ENCODE measurements at regions not wholly inside any gene's neighbourhood (a gene's known extent, or its start where the extent isn't known, plus 50 kb on each side); places are given as distances from the start of the nearest gene placed in this dataset.

GRCh38 chr18:9013926-9014373 is 88.5 kb upstream of the NDUFV2 start:
- H3K9ac ChIP-seq (ENCODE audit: low read length): no peak overlapping the region
- no CpG with 5 or more reads among the region's 2 CpGs for WGBS

GRCh38 chr18:9015689-9016088 is 86.8 kb upstream of the NDUFV2 start:
- peaks cover 11% of the 10 kb centered on the region for H3K4me1 ChIP-seq (ENCODE audit: control insufficient read depth, insufficient read depth, low read depth, low read length)
- H3K36me3 ChIP-seq (ENCODE audit: control insufficient read depth in 1 of 2, insufficient read depth in 2 of 2, low read depth in 1 of 2, low read length in 2 of 2): no peaks in the 10 kb centered on the region
- no peaks in the 10 kb centered on the region for H3K27me3 ChIP-seq (ENCODE audit: control insufficient read depth in 1 of 2, insufficient read depth in 1 of 2, low read length in 2 of 2)
- H4K91ac ChIP-seq (ENCODE audit: low read length): no peak overlapping the region
- H3K79me1 ChIP-seq (replicated peaks; ENCODE audit: low read length, poor library complexity, severe bottlenecking): no peaks in the 10 kb centered on the region
- H2BK15ac ChIP-seq (ENCODE audit: low read depth, poor library complexity, severe bottlenecking): no peak overlapping the region
- H3K9ac ChIP-seq (ENCODE audit: low read length): peak overlapping the region; percentile 88
- DNase-seq: no peak
- H2AFZ ChIP-seq (ENCODE audit: low read depth, low read length): no peak overlapping the region
- no peak overlapping the region for H3K4me2 ChIP-seq (ENCODE audit: low read length, poor library complexity, severe bottlenecking)
- peak overlapping the region in 1 of 2 experiments; percentile 18 for H3K18ac ChIP-seq (ENCODE audit: low read depth in 1 of 2, low read length in 2 of 2)
- H3K27ac ChIP-seq (ENCODE audit: low read length, poor library complexity, severe bottlenecking): no peak overlapping the region
- WGBS: 100% methylated on average over 2 of the region's 3 CpGs
- no peak overlapping the region for H3K23ac ChIP-seq (ENCODE audit: low read length in 2 of 2)
- H4K8ac ChIP-seq (ENCODE audit: low read length): peak overlapping the region; percentile 38
- no peak overlapping the region for H3K14ac ChIP-seq (ENCODE audit: low read length in 2 of 2)
- peak overlapping the region; percentile 64 for H2AK5ac ChIP-seq (ENCODE audit: low read length, severe bottlenecking)
- peak overlapping the region in 1 of 2 experiments; percentile 0 for H3K4me3 ChIP-seq (ENCODE audit: insufficient read depth in 1 of 2, low read depth in 1 of 2, low read length in 2 of 2)
- no peak overlapping the region for H2BK5ac ChIP-seq (ENCODE audit: low read depth, low read length, poor library complexity, severe bottlenecking)
- peaks cover 4% of the 10 kb centered on the region for H3K9me3 ChIP-seq (ENCODE audit: control insufficient read depth, low read length)
- H2BK12ac ChIP-seq (ENCODE audit: low read length in 2 of 2): no peak overlapping the region
- no peak overlapping the region for H2BK120ac ChIP-seq (ENCODE audit: low read depth, low read length)
- no peak overlapping the region for H3K4ac ChIP-seq (ENCODE audit: low read depth in 1 of 2, low read length in 2 of 2)

More at GRCh38 chr18:9013926-9014373, 88.5 kb upstream of the NDUFV2 start:
- Histone ChIP-seq H3K9me3 (ENCODE audit: control insufficient read depth, low read length) (peaks cover 1% of the 10 kb centered on the region), H3K4ac (ENCODE audit: low read depth in 1 of 2, low read length in 2 of 2) (no peak overlapping the region), H3K4me1 (ENCODE audit: control insufficient read depth, insufficient read depth, low read depth, low read length) (peaks cover 11% of the 10 kb centered on the region), H3K23ac (ENCODE audit: low read length in 2 of 2) (no peak overlapping the region), H3K79me1 (replicated peaks; ENCODE audit: low read length, poor library complexity, severe bottlenecking) (no peaks in the 10 kb centered on the region), H3K36me3 (ENCODE audit: control insufficient read depth in 1 of 2, insufficient read depth in 2 of 2, low read depth in 1 of 2, low read length in 2 of 2) (no peaks in the 10 kb centered on the region), H2BK5ac (ENCODE audit: low read depth, low read length, poor library complexity, severe bottlenecking) (no peak overlapping the region), H3K14ac (ENCODE audit: low read length in 2 of 2) (no peak overlapping the region), H3K18ac (ENCODE audit: low read depth in 1 of 2, low read length in 2 of 2) (no peak overlapping the region), H2AK5ac (ENCODE audit: low read length, severe bottlenecking) (no peak overlapping the region), H3K27ac (ENCODE audit: low read length, poor library complexity, severe bottlenecking) (no peak overlapping the region), H2BK12ac (ENCODE audit: low read length in 2 of 2) (no peak overlapping the region), H4K8ac (ENCODE audit: low read length) (no peak overlapping the region), H2BK120ac (ENCODE audit: low read depth, low read length) (no peak overlapping the region), H3K4me2 (ENCODE audit: low read length, poor library complexity, severe bottlenecking) (no peak overlapping the region), H2BK15ac (ENCODE audit: low read depth, poor library complexity, severe bottlenecking) (no peak overlapping the region), H3K4me3 (ENCODE audit: insufficient read depth in 1 of 2, low read depth in 1 of 2, low read length in 2 of 2) (no peak overlapping the region), H2AFZ (ENCODE audit: low read depth, low read length) (no peak overlapping the region), H4K91ac (ENCODE audit: low read length) (no peak overlapping the region), H3K27me3 (ENCODE audit: control insufficient read depth in 1 of 2, insufficient read depth in 1 of 2, low read length in 2 of 2) (no peaks in the 10 kb centered on the region)
- no peak for DNase-seq

- Histone ChIP-seq H2BK5ac (ENCODE audit: low read depth, low read length, poor library complexity, severe bottlenecking) (no peak overlapping the region), H3K4me1 (ENCODE audit: control insufficient read depth, insufficient read depth, low read depth, low read length) (peaks cover 11% of the 10 kb centered on the region), H3K9me3 (ENCODE audit: control insufficient read depth, low read length) (peaks cover 4% of the 10 kb centered on the region), H3K4ac (ENCODE audit: low read depth in 1 of 2, low read length in 2 of 2) (peak overlapping the region; percentile 26 to 83), H3K18ac (ENCODE audit: low read depth in 1 of 2, low read length in 2 of 2) (peak overlapping the region; percentile 86 to 89), H3K4me3 (ENCODE audit: insufficient read depth in 1 of 2, low read depth in 1 of 2, low read length in 2 of 2) (peak overlapping the region in 1 of 2 experiments; percentile 27), H3K27me3 (ENCODE audit: control insufficient read depth in 1 of 2, insufficient read depth in 1 of 2, low read length in 2 of 2) (no peaks in the 10 kb centered on the region), H2BK120ac (ENCODE audit: low read depth, low read length) (peak overlapping the region; percentile 80), H4K8ac (ENCODE audit: low read length) (peak overlapping the region; percentile 93), H3K27ac (ENCODE audit: low read length, poor library complexity, severe bottlenecking) (peak overlapping the region; percentile 39), H3K23ac (ENCODE audit: low read length in 2 of 2) (no peak overlapping the region), H4K91ac (ENCODE audit: low read length) (peak overlapping the region; percentile 95), H3K79me1 (replicated peaks; ENCODE audit: low read length, poor library complexity, severe bottlenecking) (no peaks in the 10 kb centered on the region), H3K36me3 (ENCODE audit: control insufficient read depth in 1 of 2, insufficient read depth in 2 of 2, low read depth in 1 of 2, low read length in 2 of 2) (no peaks in the 10 kb centered on the region), H3K9ac (ENCODE audit: low read length) (peak overlapping the region; percentile 88), H3K14ac (ENCODE audit: low read length in 2 of 2) (no peak overlapping the region), H3K4me2 (ENCODE audit: low read length, poor library complexity, severe bottlenecking) (peak overlapping the region; percentile 20), H2AK5ac (ENCODE audit: low read length, severe bottlenecking) (no peak overlapping the region), H2BK15ac (ENCODE audit: low read depth, poor library complexity, severe bottlenecking) (no peak overlapping the region), H2BK12ac (ENCODE audit: low read length in 2 of 2) (peak overlapping the region; percentile 88 to 89), H2AFZ (ENCODE audit: low read depth, low read length) (peak overlapping the region; percentile 48)
- DNase-seq: no peak
- 42% methylated on average over 7 of the region's 16 CpGs for WGBS
Measured at GRCh38 chr18:9016633-9017166, 85.8 kb upstream of the NDUFV2 start.

GRCh38 chr18:9017167-9017904 is 85.2 kb upstream of the NDUFV2 start:
- peak; percentile 93 for DNase-seq
- Histone ChIP-seq H3K27me3 (ENCODE audit: control insufficient read depth in 1 of 2, insufficient read depth in 1 of 2, low read length in 2 of 2) (no peaks in the 10 kb centered on the region), H2BK5ac (ENCODE audit: low read depth, low read length, poor library complexity, severe bottlenecking) (no peak overlapping the region), H3K14ac (ENCODE audit: low read length in 2 of 2) (no peak overlapping the region), H3K4me1 (ENCODE audit: control insufficient read depth, insufficient read depth, low read depth, low read length) (peaks cover 11% of the 10 kb centered on the region), H2BK15ac (ENCODE audit: low read depth, poor library complexity, severe bottlenecking) (no peak overlapping the region), H2BK12ac (ENCODE audit: low read length in 2 of 2) (peak overlapping the region; percentile 88 to 89), H4K8ac (ENCODE audit: low read length) (peak overlapping the region; percentile 93), H3K9ac (ENCODE audit: low read length) (peak overlapping the region; percentile 88), H3K36me3 (ENCODE audit: control insufficient read depth in 1 of 2, insufficient read depth in 2 of 2, low read depth in 1 of 2, low read length in 2 of 2) (no peaks in the 10 kb centered on the region), H2AK5ac (ENCODE audit: low read length, severe bottlenecking) (no peak overlapping the region), H3K79me1 (replicated peaks; ENCODE audit: low read length, poor library complexity, severe bottlenecking) (no peaks in the 10 kb centered on the region), H3K27ac (ENCODE audit: low read length, poor library complexity, severe bottlenecking) (peak overlapping the region; percentile 64), H2BK120ac (ENCODE audit: low read depth, low read length) (peak overlapping the region; percentile 80), H3K4me3 (ENCODE audit: insufficient read depth in 1 of 2, low read depth in 1 of 2, low read length in 2 of 2) (peak overlapping the region in 1 of 2 experiments; percentile 44), H3K23ac (ENCODE audit: low read length in 2 of 2) (no peak overlapping the region), H2AFZ (ENCODE audit: low read depth, low read length) (peak overlapping the region; percentile 62), H3K9me3 (ENCODE audit: control insufficient read depth, low read length) (peaks cover 4% of the 10 kb centered on the region), H3K4ac (ENCODE audit: low read depth in 1 of 2, low read length in 2 of 2) (peak overlapping the region; percentile 26 to 83), H3K18ac (ENCODE audit: low read depth in 1 of 2, low read length in 2 of 2) (peak overlapping the region; percentile 89 to 92), H4K91ac (ENCODE audit: low read length) (peak overlapping the region; percentile 95), H3K4me2 (ENCODE audit: low read length, poor library complexity, severe bottlenecking) (peak overlapping the region; percentile 59)
- WGBS: 7% methylated on average over 34 of the region's 34 CpGs
